ENCODE measurements at regions not wholly inside any gene's neighbourhood (a gene's known extent, or its start where the extent isn't known, plus 50 kb on each side); places are given as distances from the start of the nearest gene placed in this dataset.
A peak's percentile ranks its signal among the peaks of the same experiment; 100 is the strongest.

DNA sequence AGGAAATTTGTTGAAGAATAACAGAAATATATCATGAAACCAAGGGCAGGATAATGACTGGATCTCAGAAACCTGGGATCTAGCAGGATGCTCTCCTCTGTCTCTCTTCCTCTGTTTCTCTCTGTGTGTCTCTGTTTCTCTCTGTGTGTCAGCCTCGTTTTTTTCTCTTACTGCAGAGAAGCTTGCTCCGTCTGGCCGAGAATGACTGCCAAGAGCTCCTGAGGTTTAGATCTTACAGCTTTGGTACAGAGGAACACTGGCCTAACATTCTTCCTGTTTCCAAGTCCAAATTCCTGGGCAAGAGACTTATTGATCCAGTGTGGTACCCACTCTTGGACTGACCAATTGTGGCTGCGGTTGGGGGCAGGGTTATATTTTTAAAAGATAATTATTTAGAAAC is 564.0 kb downstream of the XPNPEP1 start:
- Histone ChIP-seq H3K4me3 (no peak overlapping the region), H3K4me1 (ENCODE audit: insufficient read depth) (no peaks in the 10 kb centered on the region), H3K4me2 (ENCODE audit: unreplicated experiment) (no peak overlapping the region), H3K36me3 (ENCODE audit: low read depth) (no peaks in the 10 kb centered on the region), H3K9ac (no peak overlapping the region), H2AFZ (no peak overlapping the region), H3K27me3 (replicated peaks; ENCODE audit: insufficient read depth) (no peaks in the 10 kb centered on the region), H3K9me3 (ENCODE audit: low read depth) (no peaks in the 10 kb centered on the region), H3F3A (ENCODE audit: insufficient read depth) (no peaks in the 10 kb centered on the region), H3K9me2 (ENCODE audit: insufficient read depth) (no peaks in the 10 kb centered on the region), H4K20me1 (ENCODE audit: insufficient read depth) (no peaks in the 10 kb centered on the region), H3K27ac (no peak overlapping the region), H3K79me2 (ENCODE audit: insufficient read depth) (no peaks in the 10 kb centered on the region)
- in situ Hi-C loops (cut with MboI): no loop called here
- TF ChIP-seq EZH2phosphoT487 (IDR thresholded peaks at IDR 0.05; ENCODE audit: insufficient read depth, low read depth): no peak
- no peak for TF ChIP-seq EZH2 (IDR thresholded peaks at IDR 0.05; ENCODE audit: insufficient read depth, poor library complexity, severe bottlenecking)
- no peak for DNase-seq
- 31 to 56% methylated on average over 4 of the region's 4 CpGs for WGBS, 2 experiments (ENCODE audit: low coverage in 1 of 2, low lambda C conversion rate in 2 of 2, missing lambda C conversion rate in 2 of 2)

DNA sequence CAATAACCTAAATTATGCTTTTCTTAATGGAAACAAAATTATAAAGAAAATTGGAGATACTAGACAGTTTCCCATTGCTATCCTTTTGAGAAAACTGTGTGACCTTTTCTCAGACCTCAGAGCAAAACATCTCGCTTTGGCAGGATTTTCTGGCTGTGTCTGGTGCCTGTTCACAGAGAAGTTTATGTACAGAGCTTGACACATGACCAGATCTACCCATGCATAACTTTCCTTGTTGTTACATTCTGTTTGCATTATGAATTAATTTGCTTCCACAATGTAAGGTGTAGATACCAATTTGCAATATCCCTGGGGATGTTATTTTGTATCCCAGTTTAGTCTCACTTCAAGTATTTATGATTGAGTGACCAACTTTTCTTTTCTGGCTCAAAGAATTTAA is 565.0 kb downstream of the XPNPEP1 start:
- Histone ChIP-seq H3K27me3 (replicated peaks; ENCODE audit: insufficient read depth) (no peaks in the 10 kb centered on the region), H3K4me1 (ENCODE audit: insufficient read depth) (no peaks in the 10 kb centered on the region), H3F3A (ENCODE audit: insufficient read depth) (no peaks in the 10 kb centered on the region), H3K9ac (no peak overlapping the region), H3K79me2 (ENCODE audit: insufficient read depth) (no peaks in the 10 kb centered on the region), H3K4me3 (no peak overlapping the region), H4K20me1 (ENCODE audit: insufficient read depth) (no peaks in the 10 kb centered on the region), H3K4me2 (ENCODE audit: unreplicated experiment) (no peak overlapping the region), H3K9me2 (ENCODE audit: insufficient read depth) (no peaks in the 10 kb centered on the region), H2AFZ (no peak overlapping the region), H3K27ac (no peak overlapping the region), H3K36me3 (ENCODE audit: low read depth) (no peaks in the 10 kb centered on the region), H3K9me3 (ENCODE audit: low read depth) (no peaks in the 10 kb centered on the region)
- in situ Hi-C loops (cut with MboI): no loop called here
- TF ChIP-seq EZH2phosphoT487 (IDR thresholded peaks at IDR 0.05; ENCODE audit: insufficient read depth, low read depth) (no peak), EZH2 (IDR thresholded peaks at IDR 0.05; ENCODE audit: insufficient read depth, poor library complexity, severe bottlenecking) (no peak)
- 42 to 43% methylated on average over 1 of the region's 1 CpG for WGBS, 2 experiments (ENCODE audit: low coverage in 1 of 2, low lambda C conversion rate in 2 of 2, missing lambda C conversion rate in 2 of 2)
- DNase-seq: no peak

DNA sequence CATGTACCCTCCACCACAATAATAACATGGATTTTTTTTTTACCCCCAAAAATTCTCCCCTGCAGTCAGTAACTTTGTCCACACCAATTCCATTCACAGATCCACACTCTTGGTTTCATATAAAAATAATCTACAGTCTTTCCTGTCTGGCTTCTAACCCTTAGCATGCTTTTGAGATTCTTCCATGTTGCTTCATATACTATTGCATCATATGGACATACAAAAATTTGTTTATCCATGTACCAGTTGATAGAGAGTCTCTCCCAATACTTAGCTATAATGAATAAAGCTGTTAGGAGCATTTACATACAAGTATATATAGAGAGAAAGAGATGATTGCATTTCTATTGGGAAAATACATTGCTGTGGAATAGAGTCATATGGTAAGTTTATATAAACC is 575.0 kb downstream of the XPNPEP1 start:
- no peak overlapping the region for H2AFZ ChIP-seq
- peaks cover 4% of the 10 kb centered on the region for H3K9me3 ChIP-seq (ENCODE audit: low read depth)
- TF ChIP-seq EZH2phosphoT487 (IDR thresholded peaks at IDR 0.05; ENCODE audit: insufficient read depth, low read depth): no peak
- no peak for TF ChIP-seq EZH2 (IDR thresholded peaks at IDR 0.05; ENCODE audit: insufficient read depth, poor library complexity, severe bottlenecking)
- H3K36me3 ChIP-seq (ENCODE audit: low read depth): no peaks in the 10 kb centered on the region
- in situ Hi-C loops (cut with MboI): no loop called here
- H3K9me2 ChIP-seq (ENCODE audit: insufficient read depth): no peaks in the 10 kb centered on the region; the same call in 1 of the 2 replicates
- H3K79me2 ChIP-seq (ENCODE audit: insufficient read depth): no peaks in the 10 kb centered on the region
- H3K27ac ChIP-seq: no peak overlapping the region
- DNase-seq: peak; percentile 4
- no peaks in the 10 kb centered on the region for H3K27me3 ChIP-seq (replicated peaks; ENCODE audit: insufficient read depth)
- H4K20me1 ChIP-seq (ENCODE audit: insufficient read depth): no peaks in the 10 kb centered on the region
- no peaks in the 10 kb centered on the region for H3F3A ChIP-seq (ENCODE audit: insufficient read depth)
- no peak overlapping the region for H3K9ac ChIP-seq
- no peak overlapping the region for H3K4me3 ChIP-seq
- H3K4me1 ChIP-seq (ENCODE audit: insufficient read depth): peaks cover 6% of the 10 kb centered on the region; the same call in 1 of the 2 replicates
- no peak overlapping the region for H3K4me2 ChIP-seq (ENCODE audit: unreplicated experiment)

DNA sequence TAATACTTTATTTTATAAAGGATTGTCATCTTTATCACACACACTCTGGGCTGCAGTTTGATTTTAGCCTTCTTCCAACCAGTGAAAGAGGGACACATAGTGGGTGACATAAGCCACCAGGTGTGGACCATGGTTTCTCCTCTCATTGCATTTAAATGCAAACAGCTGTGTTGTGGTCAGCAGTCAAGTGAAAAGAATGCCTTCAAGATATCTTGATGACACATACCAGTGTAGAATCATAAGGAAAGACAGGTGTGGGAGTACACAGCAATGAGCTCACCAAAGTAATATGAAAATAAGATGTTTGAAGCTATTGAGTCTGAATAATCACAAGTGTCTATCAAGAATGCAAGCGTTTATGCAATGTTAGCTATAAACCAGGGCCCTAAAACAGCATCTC is 580.0 kb downstream of the XPNPEP1 start:
- Histone ChIP-seq H3K4me1 (ENCODE audit: insufficient read depth) (peaks cover 12% of the 10 kb centered on the region), H3K9me3 (ENCODE audit: low read depth) (no peaks in the 10 kb centered on the region), H2AFZ (no peak overlapping the region), H3K79me2 (ENCODE audit: insufficient read depth) (no peaks in the 10 kb centered on the region), H3K27ac (no peak overlapping the region), H3K27me3 (replicated peaks; ENCODE audit: insufficient read depth) (0 out of 2 replicates have a peak, but pooled peaks cover 3% of the 10 kb centered on the region), H3K4me3 (no peak overlapping the region), H3K4me2 (ENCODE audit: unreplicated experiment) (peak overlapping the region; percentile 10), H3K9ac (no peak overlapping the region), H4K20me1 (ENCODE audit: insufficient read depth) (no peaks in the 10 kb centered on the region), H3F3A (ENCODE audit: insufficient read depth) (no peaks in the 10 kb centered on the region), H3K36me3 (ENCODE audit: low read depth) (no peaks in the 10 kb centered on the region), H3K9me2 (ENCODE audit: insufficient read depth) (no peaks in the 10 kb centered on the region)
- TF ChIP-seq EZH2 (IDR thresholded peaks at IDR 0.05; ENCODE audit: insufficient read depth, poor library complexity, severe bottlenecking) (no peak), EZH2phosphoT487 (IDR thresholded peaks at IDR 0.05; ENCODE audit: insufficient read depth, low read depth) (0 out of 2 replicates have a peak, but pooled peaks have one; percentile 66)
- in situ Hi-C loops (cut with MboI): no loop called here
- peak; percentile 63 for DNase-seq
- 0% methylated on average over 1 of the region's 1 CpG for WGBS, 2 experiments (ENCODE audit: low coverage in 1 of 2, low lambda C conversion rate in 2 of 2, missing lambda C conversion rate in 2 of 2)

DNA sequence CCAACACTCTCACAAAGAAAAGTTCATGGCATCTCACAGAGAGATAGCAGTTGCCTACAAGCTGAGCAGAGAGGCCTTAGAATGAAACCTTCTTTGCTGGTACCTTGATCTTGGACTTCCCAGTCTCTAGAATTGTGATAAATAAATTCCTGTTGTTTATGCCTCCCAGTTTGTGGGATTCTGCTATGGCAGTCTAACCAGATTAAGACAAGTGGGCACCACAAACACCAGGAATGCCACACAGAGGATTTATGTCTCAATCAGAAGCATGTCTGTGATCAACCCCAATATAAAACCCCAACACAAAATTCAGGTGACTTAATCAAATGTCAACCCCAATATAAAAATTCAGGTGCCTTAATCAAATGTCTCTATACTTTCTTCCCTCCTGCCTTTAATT is 581.3 kb downstream of the XPNPEP1 start:
- Histone ChIP-seq H3K9me2 (ENCODE audit: insufficient read depth) (no peaks in the 10 kb centered on the region), H3K27me3 (replicated peaks; ENCODE audit: insufficient read depth) (0 out of 2 replicates have a peak, but pooled peaks cover 3% of the 10 kb centered on the region), H3K27ac (no peak overlapping the region), H3K4me3 (no peak overlapping the region), H2AFZ (no peak overlapping the region), H4K20me1 (ENCODE audit: insufficient read depth) (no peaks in the 10 kb centered on the region), H3K79me2 (ENCODE audit: insufficient read depth) (no peaks in the 10 kb centered on the region), H3K4me1 (ENCODE audit: insufficient read depth) (peaks cover 12% of the 10 kb centered on the region), H3K9ac (no peak overlapping the region), H3K4me2 (ENCODE audit: unreplicated experiment) (no peak overlapping the region), H3K36me3 (ENCODE audit: low read depth) (no peaks in the 10 kb centered on the region), H3F3A (ENCODE audit: insufficient read depth) (no peaks in the 10 kb centered on the region), H3K9me3 (ENCODE audit: low read depth) (no peaks in the 10 kb centered on the region)
- no peak for DNase-seq
- in situ Hi-C loops (cut with MboI): no loop called here
- TF ChIP-seq EZH2phosphoT487 (IDR thresholded peaks at IDR 0.05; ENCODE audit: insufficient read depth, low read depth): no peak
- no peak for TF ChIP-seq EZH2 (IDR thresholded peaks at IDR 0.05; ENCODE audit: insufficient read depth, poor library complexity, severe bottlenecking)

Data from GM23248 (cell line).